GM15510 (cell line): ENCODE measurements at regions not wholly inside any gene's neighbourhood (a gene's known extent, or its start where the extent isn't known, plus 50 kb on each side); places are given as distances from the start of the nearest gene placed in this dataset.

ENCODE experiments used
- POLR2A ChIP-seq: IDR thresholded peaks from 3 replicates; pipeline ENCODE4 v1.6.1; 2011; ENCODE audit warnings: borderline replicate concordance; ENCODE audit not compliant: insufficient read length; ENCODE audit errors: extremely low read depth

GRCh38 chr10:123560301-123561140 lies 105.6 kb upstream of the GPR26 start:
- TF ChIP-seq POLR2A, result no peak

- no peak for TF ChIP-seq POLR2A
These were observed 105.1 kb upstream of the GPR26 start for GRCh38 chr10:123561141-123561440.

GRCh38 chr10:123562387-123562786 lies 103.8 kb upstream of the GPR26 start:
- no peak for TF ChIP-seq POLR2A

GRCh38 chr10:123562811-123563580 lies 103.2 kb upstream of the GPR26 start:
- TF ChIP-seq POLR2A, result no peak

GRCh38 chr10:123563581-123563855 lies 102.6 kb upstream of the GPR26 start:
- TF ChIP-seq POLR2A, result no peak

GRCh38 chr10:123563994-123564393 lies 102.2 kb upstream of the GPR26 start:
- no peak for TF ChIP-seq POLR2A

GRCh38 chr10:123564631-123565030 lies 101.5 kb upstream of the GPR26 start:
- no peak for TF ChIP-seq POLR2A

- no peak for TF ChIP-seq POLR2A
These were observed 100.2 kb upstream of the GPR26 start for GRCh38 chr10:123565691-123566660.

GRCh38 chr10:123567984-123568739 lies 98.0 kb upstream of the GPR26 start:
- no peak for TF ChIP-seq POLR2A

- no peak for TF ChIP-seq POLR2A
These were observed 97.4 kb upstream of the GPR26 start for GRCh38 chr10:123568751-123569150.

- no peak for TF ChIP-seq POLR2A
These were observed 96.6 kb upstream of the GPR26 start for GRCh38 chr10:123569436-123570035.

GRCh38 chr10:123570051-123570897 lies 95.9 kb upstream of the GPR26 start:
- no peak for TF ChIP-seq POLR2A

- TF ChIP-seq POLR2A, result no peak
These were observed 95.1 kb upstream of the GPR26 start for GRCh38 chr10:123570898-123571515.
